WTC11 (cell line): ENCODE measurements at regions not wholly inside any gene's neighbourhood (a gene's known extent, or its start where the extent isn't known, plus 50 kb on each side); places are given as distances from the start of the nearest gene placed in this dataset.

ENCODE experiments used
- ATAC-seq: fragments of 200-7000 bp; cut with Tn5 transposase; 2 replicates; pipeline ENCODE4 v1.10.0; 2021; ENCODE audit warnings: mild to moderate bottlenecking, moderate library complexity
- CTCF ChIA-PET: fragments of 300-600 bp; sonication (Branson Sonifier 250); formaldehyde crosslinking; loops from one replicate; lab custom pipeline; 2021; ENCODE audit warnings: antibody characterized with exemption; lab: Charles Lee
- POLR2A ChIA-PET: fragments of 350-600 bp; sonication (Branson Sonifier 250); formaldehyde crosslinking; loops from one replicate; lab custom pipeline; 2021; ENCODE audit warnings: antibody characterized with exemption; lab: Charles Lee
- DNase-seq: peaks from one replicate; pipeline ENCODE4 v3.0.0; 2021; ENCODE audit warnings: low spot score
- H3K27ac Mint-ChIP-seq: 2 replicates; pipeline ENCODE4 v1.8.0; 2021; ENCODE audit warnings: mixed read lengths
- H3K27me3 Mint-ChIP-seq: 2 replicates; pipeline ENCODE4 v1.8.0; 2021; ENCODE audit warnings: low read depth, mild to moderate bottlenecking, moderate library complexity, mixed read lengths
- H3K36me3 Mint-ChIP-seq: 2 replicates; pipeline ENCODE4 v1.8.0; 2021; ENCODE audit warnings: mixed read lengths
- H3K4me1 Mint-ChIP-seq: 2 replicates; pipeline ENCODE4 v1.8.0; 2022; ENCODE audit warnings: mixed read lengths
- H3K4me3 Mint-ChIP-seq: 2 replicates; pipeline ENCODE4 v1.8.0; 2021; ENCODE audit warnings: mild to moderate bottlenecking, moderate library complexity, mixed read lengths
- H3K9me3 Mint-ChIP-seq: 2 replicates; pipeline ENCODE4 v1.8.0; 2021; ENCODE audit warnings: mixed read lengths
- CBFB ChIP-seq: sonication (generic); formaldehyde crosslinking; IDR thresholded peaks from 2 replicates; pipeline ENCODE4 v1.8.1; 2022; ENCODE audit warnings: mild to moderate bottlenecking, low read depth, missing genetic modification reagents
- ELF4 ChIP-seq: sonication (generic); formaldehyde crosslinking; IDR thresholded peaks from 2 replicates; pipeline ENCODE4 v1.8.1; 2022; ENCODE audit warnings: low read depth, mild to moderate bottlenecking, moderate library complexity, missing genetic modification reagents
- GABPB1 ChIP-seq: sonication (generic); formaldehyde crosslinking; IDR thresholded peaks from 2 replicates; pipeline ENCODE4 v1.8.1; 2023; ENCODE audit warnings: mild to moderate bottlenecking, missing genetic modification reagents
- GRHL2 ChIP-seq: fragments of 250-450 bp; sonication (Bioruptor Pico); IDR thresholded peaks from 2 replicates; pipeline ENCODE4 v1.8.0; 2022; ENCODE audit warnings: mild to moderate bottlenecking, moderate library complexity; ENCODE audit not compliant: insufficient replicate concordance, severe bottlenecking
- JAZF1 ChIP-seq: fragments of 250-450 bp; sonication (Bioruptor Pico); IDR thresholded peaks from 2 replicates; pipeline ENCODE4 v1.9.0; 2021; ENCODE audit warnings: moderate library complexity, mild to moderate bottlenecking, inconsistent platforms
- NFYB ChIP-seq: sonication (generic); formaldehyde crosslinking; conservative IDR thresholded peaks from 2 replicates; pipeline ENCODE4 v1.8.0; 2022; ENCODE audit warnings: low read depth, missing genetic modification reagents
- OVOL2 ChIP-seq: fragments of 250-450 bp; sonication (Bioruptor Pico); IDR thresholded peaks from 2 replicates; pipeline ENCODE4 v1.9.0; 2021; ENCODE audit warnings: mild to moderate bottlenecking, borderline replicate concordance
- ZNF232 ChIP-seq: sonication (generic); formaldehyde crosslinking; IDR thresholded peaks from 2 replicates; pipeline ENCODE4 v1.8.0; 2022; ENCODE audit warnings: mild to moderate bottlenecking, missing genetic modification reagents
- ZNF263 ChIP-seq: sonication (generic); formaldehyde crosslinking; IDR thresholded peaks from 2 replicates; pipeline ENCODE4 v1.8.1; 2022; ENCODE audit warnings: low read depth, mild to moderate bottlenecking, moderate library complexity, missing genetic modification reagents
- TF ChIP-seq, protein P1 (sequence below): sonication (generic); formaldehyde crosslinking; IDR thresholded peaks from 2 replicates; pipeline ENCODE4 v1.8.1; 2023; ENCODE audit warnings: mild to moderate bottlenecking, missing genetic modification reagents, borderline replicate concordance
- TF ChIP-seq, protein P2 (sequence below): sonication (generic); formaldehyde crosslinking; IDR thresholded peaks from 2 replicates; pipeline ENCODE4 v1.8.1; 2022; ENCODE audit warnings: mild to moderate bottlenecking, missing genetic modification reagents, moderate library complexity, borderline replicate concordance
- TF ChIP-seq, protein P3 (sequence below): sonication (generic); formaldehyde crosslinking; IDR thresholded peaks from 2 replicates; pipeline ENCODE4 v1.8.1; 2022; ENCODE audit warnings: missing genetic modification reagents, borderline replicate concordance
- TF ChIP-seq, protein P4 (sequence below): fragments of 250-450 bp; sonication (Bioruptor Pico); IDR thresholded peaks from 2 replicates; pipeline ENCODE4 v1.8.0; 2021; ENCODE audit warnings: mild to moderate bottlenecking
- TF ChIP-seq, protein P5 (sequence below): sonication (generic); formaldehyde crosslinking; IDR thresholded peaks from 2 replicates; pipeline ENCODE4 v1.8.0; 2022; ENCODE audit warnings: missing genetic modification reagents

DNA sequence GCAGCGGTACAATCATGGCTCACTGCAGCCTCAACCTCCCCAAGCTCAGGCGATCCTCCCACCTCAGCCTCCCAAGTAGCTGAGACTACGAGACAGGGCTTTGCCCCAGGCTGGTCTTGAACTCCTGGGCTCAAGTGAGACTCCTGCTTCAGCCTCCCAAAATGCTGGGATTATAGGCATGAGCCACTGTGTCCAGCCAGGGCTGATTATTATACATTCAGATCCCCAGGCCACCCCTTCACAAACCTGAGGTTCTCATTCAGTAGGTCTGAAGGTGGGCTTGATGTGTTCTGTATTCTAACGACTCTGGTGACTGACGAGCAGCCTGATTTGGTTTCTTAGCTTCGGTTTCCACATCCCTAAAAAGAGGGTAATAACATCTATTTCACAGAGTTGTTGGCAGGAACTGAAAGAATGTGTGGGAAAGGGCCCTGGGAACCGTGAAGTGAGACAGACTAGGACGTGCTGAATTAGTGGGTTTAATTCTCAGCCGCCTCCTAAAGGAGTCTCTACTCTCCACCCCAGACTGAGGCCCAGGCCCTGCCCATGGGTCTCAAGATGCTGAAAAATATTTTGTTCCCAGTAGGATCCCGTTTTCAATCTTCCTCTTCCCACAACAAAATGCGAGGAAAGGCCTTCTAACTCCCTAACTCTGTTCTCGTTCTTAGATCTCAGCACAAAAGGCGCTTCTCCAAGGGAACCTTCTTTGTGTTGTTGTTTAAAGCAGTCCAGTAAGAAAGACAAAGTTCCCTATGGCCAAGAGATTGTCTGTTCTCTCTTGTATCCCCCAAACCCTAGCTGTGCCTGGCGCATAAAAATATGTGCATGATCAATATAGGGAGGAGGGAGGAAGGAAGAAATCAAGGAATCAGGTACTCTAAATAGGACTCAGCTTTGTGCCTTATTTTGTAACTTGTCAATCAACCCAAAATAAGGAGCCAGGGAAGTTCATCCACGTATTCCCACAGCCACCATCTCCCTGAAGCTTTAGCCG, 210.0 kb upstream of the TOPAZ1 start:
- CTCF ChIA-PET: interaction anchor here (1.0 to 1.5 kb wide), 2 partner anchors 26 to 82 kb away, joined by 3 read pairs; no protein-coding TSS in a partner anchor
- no peaks in the 10 kb centered on the region; the same call in 1 of the 2 replicates for H3K27me3 Mint-ChIP-seq
- POLR2A ChIA-PET: no interaction called here
- no peaks in the 10 kb centered on the region for H3K36me3 Mint-ChIP-seq
- ATAC-seq (no peak), DNase-seq (no peak)
- H3K27ac Mint-ChIP-seq: no peak overlapping the region
- TF ChIP-seq OVOL2 (CRISPR knock-in tag): no peak
- H3K4me3 Mint-ChIP-seq: no peak overlapping the region
- H3K4me1 Mint-ChIP-seq: peaks cover 34% of the 10 kb centered on the region
- H3K9me3 Mint-ChIP-seq: no peaks in the 10 kb centered on the region

DNA sequence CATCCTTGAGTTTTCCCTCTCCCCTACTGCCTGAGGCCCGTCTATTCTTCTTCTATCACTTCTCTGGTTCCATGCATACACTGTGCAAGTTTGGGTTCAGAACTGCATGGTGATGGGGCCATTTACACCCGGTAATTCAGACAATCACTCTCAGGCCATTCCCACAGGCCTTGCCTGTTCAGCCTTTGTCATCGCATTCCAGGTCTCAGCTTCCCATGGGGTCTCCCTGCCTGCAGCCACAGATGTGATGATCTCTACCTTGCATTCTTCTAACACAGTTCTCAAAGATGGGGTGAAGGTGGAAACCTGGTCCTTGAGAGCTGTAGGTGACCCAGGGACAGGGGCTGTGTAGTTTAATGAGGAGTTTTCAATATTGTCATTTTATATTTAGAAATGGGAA, 209.2 kb upstream of the TOPAZ1 start:
- Mint-ChIP-seq H3K27me3 (no peaks in the 10 kb centered on the region; the same call in 1 of the 2 replicates), H3K36me3 (no peaks in the 10 kb centered on the region), H3K9me3 (no peaks in the 10 kb centered on the region), H3K4me3 (no peak overlapping the region), H3K4me1 (peaks cover 27% of the 10 kb centered on the region), H3K27ac (no peak overlapping the region)
- ATAC-seq: peak; percentile 67
- no peak for DNase-seq
- TF ChIP-seq, protein P1, sequence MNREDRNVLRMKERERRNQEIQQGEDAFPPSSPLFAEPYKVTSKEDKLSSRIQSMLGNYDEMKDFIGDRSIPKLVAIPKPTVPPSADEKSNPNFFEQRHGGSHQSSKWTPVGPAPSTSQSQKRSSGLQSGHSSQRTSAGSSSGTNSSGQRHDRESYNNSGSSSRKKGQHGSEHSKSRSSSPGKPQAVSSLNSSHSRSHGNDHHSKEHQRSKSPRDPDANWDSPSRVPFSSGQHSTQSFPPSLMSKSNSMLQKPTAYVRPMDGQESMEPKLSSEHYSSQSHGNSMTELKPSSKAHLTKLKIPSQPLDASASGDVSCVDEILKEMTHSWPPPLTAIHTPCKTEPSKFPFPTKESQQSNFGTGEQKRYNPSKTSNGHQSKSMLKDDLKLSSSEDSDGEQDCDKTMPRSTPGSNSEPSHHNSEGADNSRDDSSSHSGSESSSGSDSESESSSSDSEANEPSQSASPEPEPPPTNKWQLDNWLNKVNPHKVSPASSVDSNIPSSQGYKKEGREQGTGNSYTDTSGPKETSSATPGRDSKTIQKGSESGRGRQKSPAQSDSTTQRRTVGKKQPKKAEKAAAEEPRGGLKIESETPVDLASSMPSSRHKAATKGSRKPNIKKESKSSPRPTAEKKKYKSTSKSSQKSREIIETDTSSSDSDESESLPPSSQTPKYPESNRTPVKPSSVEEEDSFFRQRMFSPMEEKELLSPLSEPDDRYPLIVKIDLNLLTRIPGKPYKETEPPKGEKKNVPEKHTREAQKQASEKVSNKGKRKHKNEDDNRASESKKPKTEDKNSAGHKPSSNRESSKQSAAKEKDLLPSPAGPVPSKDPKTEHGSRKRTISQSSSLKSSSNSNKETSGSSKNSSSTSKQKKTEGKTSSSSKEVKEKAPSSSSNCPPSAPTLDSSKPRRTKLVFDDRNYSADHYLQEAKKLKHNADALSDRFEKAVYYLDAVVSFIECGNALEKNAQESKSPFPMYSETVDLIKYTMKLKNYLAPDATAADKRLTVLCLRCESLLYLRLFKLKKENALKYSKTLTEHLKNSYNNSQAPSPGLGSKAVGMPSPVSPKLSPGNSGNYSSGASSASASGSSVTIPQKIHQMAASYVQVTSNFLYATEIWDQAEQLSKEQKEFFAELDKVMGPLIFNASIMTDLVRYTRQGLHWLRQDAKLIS: no peak
- TF ChIP-seq ZNF263 (CRISPR knock-in tag): no peak
- TF ChIP-seq, protein P2, sequence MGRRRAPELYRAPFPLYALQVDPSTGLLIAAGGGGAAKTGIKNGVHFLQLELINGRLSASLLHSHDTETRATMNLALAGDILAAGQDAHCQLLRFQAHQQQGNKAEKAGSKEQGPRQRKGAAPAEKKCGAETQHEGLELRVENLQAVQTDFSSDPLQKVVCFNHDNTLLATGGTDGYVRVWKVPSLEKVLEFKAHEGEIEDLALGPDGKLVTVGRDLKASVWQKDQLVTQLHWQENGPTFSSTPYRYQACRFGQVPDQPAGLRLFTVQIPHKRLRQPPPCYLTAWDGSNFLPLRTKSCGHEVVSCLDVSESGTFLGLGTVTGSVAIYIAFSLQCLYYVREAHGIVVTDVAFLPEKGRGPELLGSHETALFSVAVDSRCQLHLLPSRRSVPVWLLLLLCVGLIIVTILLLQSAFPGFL (CRISPR knock-in tag): no peak
- no peak for TF ChIP-seq CBFB (CRISPR knock-in tag)
- TF ChIP-seq, protein P3, sequence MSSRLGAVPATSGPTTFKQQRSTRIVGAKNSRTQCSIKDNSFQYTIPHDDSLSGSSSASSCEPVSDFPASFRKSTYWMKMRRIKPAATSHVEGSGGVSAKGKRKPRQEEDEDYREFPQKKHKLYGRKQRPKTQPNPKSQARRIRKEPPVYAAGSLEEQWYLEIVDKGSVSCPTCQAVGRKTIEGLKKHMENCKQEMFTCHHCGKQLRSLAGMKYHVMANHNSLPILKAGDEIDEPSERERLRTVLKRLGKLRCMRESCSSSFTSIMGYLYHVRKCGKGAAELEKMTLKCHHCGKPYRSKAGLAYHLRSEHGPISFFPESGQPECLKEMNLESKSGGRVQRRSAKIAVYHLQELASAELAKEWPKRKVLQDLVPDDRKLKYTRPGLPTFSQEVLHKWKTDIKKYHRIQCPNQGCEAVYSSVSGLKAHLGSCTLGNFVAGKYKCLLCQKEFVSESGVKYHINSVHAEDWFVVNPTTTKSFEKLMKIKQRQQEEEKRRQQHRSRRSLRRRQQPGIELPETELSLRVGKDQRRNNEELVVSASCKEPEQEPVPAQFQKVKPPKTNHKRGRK (CRISPR knock-in tag): no peak
- TF ChIP-seq, protein P4, sequence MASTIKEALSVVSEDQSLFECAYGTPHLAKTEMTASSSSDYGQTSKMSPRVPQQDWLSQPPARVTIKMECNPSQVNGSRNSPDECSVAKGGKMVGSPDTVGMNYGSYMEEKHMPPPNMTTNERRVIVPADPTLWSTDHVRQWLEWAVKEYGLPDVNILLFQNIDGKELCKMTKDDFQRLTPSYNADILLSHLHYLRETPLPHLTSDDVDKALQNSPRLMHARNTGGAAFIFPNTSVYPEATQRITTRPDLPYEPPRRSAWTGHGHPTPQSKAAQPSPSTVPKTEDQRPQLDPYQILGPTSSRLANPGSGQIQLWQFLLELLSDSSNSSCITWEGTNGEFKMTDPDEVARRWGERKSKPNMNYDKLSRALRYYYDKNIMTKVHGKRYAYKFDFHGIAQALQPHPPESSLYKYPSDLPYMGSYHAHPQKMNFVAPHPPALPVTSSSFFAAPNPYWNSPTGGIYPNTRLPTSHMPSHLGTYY (CRISPR knock-in tag): no peak
- TF ChIP-seq NFYB (CRISPR knock-in tag): no peak
- TF ChIP-seq GABPB1 (CRISPR knock-in tag): no peak
- no peak for TF ChIP-seq ELF4 (CRISPR knock-in tag)
- TF ChIP-seq GRHL2: no peak
- no peak for TF ChIP-seq ZNF232 (CRISPR knock-in tag)
- TF ChIP-seq JAZF1: no peak
- TF ChIP-seq, protein P5, sequence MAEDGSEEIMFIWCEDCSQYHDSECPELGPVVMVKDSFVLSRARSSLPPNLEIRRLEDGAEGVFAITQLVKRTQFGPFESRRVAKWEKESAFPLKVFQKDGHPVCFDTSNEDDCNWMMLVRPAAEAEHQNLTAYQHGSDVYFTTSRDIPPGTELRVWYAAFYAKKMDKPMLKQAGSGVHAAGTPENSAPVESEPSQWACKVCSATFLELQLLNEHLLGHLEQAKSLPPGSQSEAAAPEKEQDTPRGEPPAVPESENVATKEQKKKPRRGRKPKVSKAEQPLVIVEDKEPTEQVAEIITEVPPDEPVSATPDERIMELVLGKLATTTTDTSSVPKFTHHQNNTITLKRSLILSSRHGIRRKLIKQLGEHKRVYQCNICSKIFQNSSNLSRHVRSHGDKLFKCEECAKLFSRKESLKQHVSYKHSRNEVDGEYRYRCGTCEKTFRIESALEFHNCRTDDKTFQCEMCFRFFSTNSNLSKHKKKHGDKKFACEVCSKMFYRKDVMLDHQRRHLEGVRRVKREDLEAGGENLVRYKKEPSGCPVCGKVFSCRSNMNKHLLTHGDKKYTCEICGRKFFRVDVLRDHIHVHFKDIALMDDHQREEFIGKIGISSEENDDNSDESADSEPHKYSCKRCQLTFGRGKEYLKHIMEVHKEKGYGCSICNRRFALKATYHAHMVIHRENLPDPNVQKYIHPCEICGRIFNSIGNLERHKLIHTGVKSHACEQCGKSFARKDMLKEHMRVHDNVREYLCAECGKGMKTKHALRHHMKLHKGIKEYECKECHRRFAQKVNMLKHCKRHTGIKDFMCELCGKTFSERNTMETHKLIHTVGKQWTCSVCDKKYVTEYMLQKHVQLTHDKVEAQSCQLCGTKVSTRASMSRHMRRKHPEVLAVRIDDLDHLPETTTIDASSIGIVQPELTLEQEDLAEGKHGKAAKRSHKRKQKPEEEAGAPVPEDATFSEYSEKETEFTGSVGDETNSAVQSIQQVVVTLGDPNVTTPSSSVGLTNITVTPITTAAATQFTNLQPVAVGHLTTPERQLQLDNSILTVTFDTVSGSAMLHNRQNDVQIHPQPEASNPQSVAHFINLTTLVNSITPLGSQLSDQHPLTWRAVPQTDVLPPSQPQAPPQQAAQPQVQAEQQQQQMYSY: no peak
- CTCF ChIA-PET: interaction anchor here (1.0 to 1.5 kb wide), 2 partner anchors 26 to 81 kb away, joined by 3 read pairs; no protein-coding TSS in a partner anchor
- POLR2A ChIA-PET: no interaction called here
